Suprapubic skin (tissue), 4 donors: ENCODE measurements at regions not wholly inside any gene's neighbourhood (a gene's known extent, or its start where the extent isn't known, plus 50 kb on each side); places are given as distances from the start of the nearest gene placed in this dataset.

Experiments used
- POLR2A ChIP-seq, 2 donors: fragments of 450-650 bp; IDR thresholded peaks; one replicate each; pipeline ENCODE4 v1.6.1; 2017; ENCODE audit warnings: antibody characterized with exemption in 2 of 2, mild to moderate bottlenecking in 2 of 2, moderate library complexity in 2 of 2
- POLR2AphosphoS5 ChIP-seq, 3 donors: sonication (generic); formaldehyde crosslinking; IDR thresholded peaks; one replicate each; pipeline ENCODE4 v1.6.1; 2017; ENCODE audit warnings: antibody characterized with exemption in 3 of 3
- TF ChIP-seq, protein P1 (sequence below), 2 donors: fragments of 200-600 bp in 1 of 2; fragments of 450-650 bp in 1 of 2; sonication (generic) in 1 of 2; IDR thresholded peaks; one replicate each; pipeline ENCODE4 v1.5.1; 2016 to 2019; ENCODE audit warnings: antibody characterized with exemption in 2 of 2, mild to moderate bottlenecking in 1 of 2, moderate library complexity in 1 of 2

GRCh38 chr15:69909719-69910444, 187.8 kb downstream of the TLE3 start:
- TF ChIP-seq POLR2AphosphoS5 (IDR thresholded peaks at IDR 0.05), result no peak
- TF ChIP-seq, protein P1, sequence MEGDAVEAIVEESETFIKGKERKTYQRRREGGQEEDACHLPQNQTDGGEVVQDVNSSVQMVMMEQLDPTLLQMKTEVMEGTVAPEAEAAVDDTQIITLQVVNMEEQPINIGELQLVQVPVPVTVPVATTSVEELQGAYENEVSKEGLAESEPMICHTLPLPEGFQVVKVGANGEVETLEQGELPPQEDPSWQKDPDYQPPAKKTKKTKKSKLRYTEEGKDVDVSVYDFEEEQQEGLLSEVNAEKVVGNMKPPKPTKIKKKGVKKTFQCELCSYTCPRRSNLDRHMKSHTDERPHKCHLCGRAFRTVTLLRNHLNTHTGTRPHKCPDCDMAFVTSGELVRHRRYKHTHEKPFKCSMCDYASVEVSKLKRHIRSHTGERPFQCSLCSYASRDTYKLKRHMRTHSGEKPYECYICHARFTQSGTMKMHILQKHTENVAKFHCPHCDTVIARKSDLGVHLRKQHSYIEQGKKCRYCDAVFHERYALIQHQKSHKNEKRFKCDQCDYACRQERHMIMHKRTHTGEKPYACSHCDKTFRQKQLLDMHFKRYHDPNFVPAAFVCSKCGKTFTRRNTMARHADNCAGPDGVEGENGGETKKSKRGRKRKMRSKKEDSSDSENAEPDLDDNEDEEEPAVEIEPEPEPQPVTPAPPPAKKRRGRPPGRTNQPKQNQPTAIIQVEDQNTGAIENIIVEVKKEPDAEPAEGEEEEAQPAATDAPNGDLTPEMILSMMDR (IDR thresholded peaks at IDR 0.05), result no peak
- no peak for TF ChIP-seq POLR2A (IDR thresholded peaks at IDR 0.05)
